ENCODE measurements at regions not wholly inside any gene's neighbourhood (a gene's known extent, or its start where the extent isn't known, plus 50 kb on each side); places are given as distances from the start of the nearest gene placed in this dataset.

DNA sequence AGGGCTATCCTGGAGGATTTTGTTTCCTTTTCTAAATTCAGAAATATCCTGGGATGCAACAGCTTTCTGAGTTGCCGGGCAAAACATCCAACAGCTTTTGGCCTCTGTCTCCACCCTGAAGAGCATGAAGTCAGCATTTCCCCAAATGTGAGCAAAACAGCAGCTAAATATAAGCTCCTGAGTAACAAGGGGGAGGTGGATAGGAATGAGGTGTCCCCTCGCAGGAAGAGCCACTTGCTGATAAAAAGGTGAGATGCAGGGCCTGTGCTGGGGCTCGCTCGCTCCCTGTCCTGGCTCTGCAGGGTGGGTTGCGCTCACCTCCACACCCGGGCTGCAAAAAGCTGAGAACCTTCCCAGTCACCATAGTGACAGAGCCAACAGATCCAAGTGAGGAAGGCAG is 264.3 kb downstream of the ZEB1 start:
- no peak for TF ChIP-seq POLR2AphosphoS5 (IDR thresholded peaks at IDR 0.05)
- no peak for TF ChIP-seq CTCF (IDR thresholded peaks at IDR 0.05)

Measured in gastroesophageal sphincter (tissue), 3 donors.